ENCODE measurements at regions not wholly inside any gene's neighbourhood (a gene's known extent, or its start where the extent isn't known, plus 50 kb on each side); places are given as distances from the start of the nearest gene placed in this dataset.

- DNase-seq: no peak
Observed at GRCh38 chr3:117531078-117531767, 821.6 kb downstream of the TUSC7 start.

DNA sequence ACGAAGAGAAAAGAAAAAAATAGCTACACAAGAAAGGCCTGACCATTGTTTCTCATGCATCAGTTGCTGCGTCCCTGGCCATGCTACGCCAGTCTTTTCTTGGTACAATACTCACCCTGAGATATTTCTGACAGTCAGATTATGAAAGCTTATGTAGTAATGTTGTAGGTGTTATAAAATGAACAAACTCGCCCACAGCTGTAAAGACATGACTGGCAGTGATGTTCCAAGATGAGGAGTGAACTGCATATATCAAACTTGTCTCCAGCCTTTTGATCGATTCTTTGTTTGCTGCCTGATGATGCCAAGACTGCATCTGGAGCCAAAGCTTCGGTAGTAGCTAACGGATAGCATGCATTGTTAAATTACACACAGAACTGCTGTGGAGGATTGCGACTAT, 822.7 kb downstream of the TUSC7 start:
- DNase-seq: no peak

- no peak for DNase-seq
Observed at GRCh38 chr3:117534138-117534537, 824.6 kb downstream of the TUSC7 start.

GRCh38 chr3:117536006-117536405, 826.4 kb downstream of the TUSC7 start:
- no peak for DNase-seq

DNA sequence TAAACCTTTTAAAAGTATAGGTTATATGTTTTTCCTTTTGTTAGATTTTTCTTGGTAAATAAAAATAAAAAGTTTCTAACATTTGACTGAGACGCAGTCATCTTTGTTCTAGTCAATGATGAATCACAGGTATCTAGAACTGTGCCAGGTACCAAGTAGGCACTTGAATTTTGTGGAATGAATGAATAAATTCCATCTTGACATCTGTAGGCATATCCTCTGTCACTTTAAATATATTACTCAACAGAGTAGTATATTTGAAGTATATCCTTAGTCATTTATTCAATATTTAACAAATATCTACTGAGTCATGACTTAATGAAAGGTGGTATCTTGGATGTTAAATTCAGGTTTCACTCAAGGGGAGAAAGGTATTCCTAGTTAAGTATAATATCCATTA, 828.4 kb downstream of the TUSC7 start:
- no peak for DNase-seq

- no peak for DNase-seq
Observed at GRCh38 chr3:117539729-117540128, 830.1 kb downstream of the TUSC7 start.

GRCh38 chr3:117540597-117540996, 831.0 kb downstream of the TUSC7 start:
- DNase-seq: no peak

- no peak for DNase-seq
Observed at GRCh38 chr3:117541721-117542120, 832.1 kb downstream of the TUSC7 start.

GRCh38 chr3:117543521-117543920, 833.9 kb downstream of the TUSC7 start:
- DNase-seq: no peak

DNA sequence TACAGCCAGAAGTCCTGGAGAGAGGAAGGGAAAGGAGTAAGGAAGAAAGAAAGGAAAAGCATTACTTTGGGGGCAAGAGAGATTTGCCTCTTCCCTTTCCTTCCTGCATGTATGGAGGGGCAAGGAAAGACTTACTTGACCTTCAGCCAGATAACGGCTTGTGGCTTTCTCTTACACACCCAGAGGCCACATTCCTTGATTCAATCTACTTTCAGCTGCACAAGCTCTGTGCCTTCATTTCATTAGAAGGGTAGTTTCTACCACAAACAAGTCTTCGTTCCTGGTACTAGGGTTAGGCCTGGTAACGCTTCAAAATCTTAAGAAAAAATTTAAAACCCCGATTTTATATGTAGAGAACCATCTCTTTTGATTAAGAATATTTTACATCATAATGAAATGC, 835.9 kb downstream of the TUSC7 start:
- DNase-seq: no peak

GRCh38 chr3:117547956-117548550, 838.5 kb downstream of the TUSC7 start:
- no peak for DNase-seq

DNA sequence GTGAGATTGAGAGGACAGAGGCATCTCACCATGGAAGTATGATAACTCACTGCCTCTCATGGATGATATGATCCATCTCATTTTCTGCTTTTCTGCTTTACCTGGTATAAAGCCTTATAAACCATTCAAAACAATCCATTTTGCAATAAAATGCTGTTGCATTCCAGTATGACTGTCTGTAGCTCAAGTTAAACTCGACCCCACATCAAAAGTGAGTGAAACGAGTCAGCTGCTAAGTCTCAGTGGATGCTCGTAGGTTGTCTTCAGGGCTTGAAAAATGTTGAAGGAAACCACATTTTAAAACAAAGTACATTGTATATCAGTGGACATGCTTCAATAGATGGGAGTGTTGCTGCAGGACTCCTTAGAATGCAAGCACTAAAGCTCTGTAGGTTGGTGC, 839.0 kb downstream of the TUSC7 start:
- no peak for DNase-seq

DNA sequence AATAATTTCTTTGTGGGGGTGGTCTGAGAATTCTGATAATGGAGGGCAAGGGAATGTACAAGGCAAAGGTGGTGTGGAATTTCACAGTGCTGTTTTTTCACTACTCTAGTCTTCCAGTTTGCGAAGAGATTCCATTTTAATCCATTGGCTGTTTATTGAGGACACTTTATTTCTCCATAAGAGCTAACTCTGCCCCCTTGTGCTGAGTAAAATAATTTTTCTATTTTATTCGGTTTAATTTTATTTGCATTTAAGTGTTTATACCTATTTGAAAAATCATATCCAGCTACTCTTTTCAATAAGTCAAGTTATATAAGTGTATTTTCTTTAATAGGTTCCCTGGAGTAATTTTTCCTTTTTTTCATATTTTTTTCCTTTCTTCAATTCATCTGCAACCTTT, 840.1 kb downstream of the TUSC7 start:
- DNase-seq: no peak

DNA sequence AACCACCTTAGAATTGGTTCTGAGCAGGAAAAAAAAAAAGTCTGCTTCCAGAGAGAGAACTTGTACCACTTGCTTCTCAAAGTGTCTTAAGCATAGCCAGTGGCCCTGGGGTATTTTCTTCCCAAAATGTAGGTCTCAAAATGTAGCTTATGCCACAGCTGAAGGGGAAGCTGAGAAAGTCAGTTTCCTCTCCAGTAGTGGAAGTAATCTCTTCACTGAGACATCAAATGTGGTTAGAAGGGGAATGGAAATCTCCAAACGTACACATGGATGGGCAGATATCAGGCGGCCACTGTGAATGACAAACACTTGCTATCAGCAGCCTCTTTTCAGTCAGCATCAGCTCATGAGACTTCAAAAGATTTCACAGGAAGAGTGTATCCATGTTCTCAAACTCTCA, 841.2 kb downstream of the TUSC7 start:
- DNase-seq: no peak

- DNase-seq: no peak
Observed at GRCh38 chr3:117553461-117553860, 843.9 kb downstream of the TUSC7 start.

GRCh38 chr3:117556646-117557407, 847.2 kb downstream of the TUSC7 start:
- no peak for DNase-seq

DNA sequence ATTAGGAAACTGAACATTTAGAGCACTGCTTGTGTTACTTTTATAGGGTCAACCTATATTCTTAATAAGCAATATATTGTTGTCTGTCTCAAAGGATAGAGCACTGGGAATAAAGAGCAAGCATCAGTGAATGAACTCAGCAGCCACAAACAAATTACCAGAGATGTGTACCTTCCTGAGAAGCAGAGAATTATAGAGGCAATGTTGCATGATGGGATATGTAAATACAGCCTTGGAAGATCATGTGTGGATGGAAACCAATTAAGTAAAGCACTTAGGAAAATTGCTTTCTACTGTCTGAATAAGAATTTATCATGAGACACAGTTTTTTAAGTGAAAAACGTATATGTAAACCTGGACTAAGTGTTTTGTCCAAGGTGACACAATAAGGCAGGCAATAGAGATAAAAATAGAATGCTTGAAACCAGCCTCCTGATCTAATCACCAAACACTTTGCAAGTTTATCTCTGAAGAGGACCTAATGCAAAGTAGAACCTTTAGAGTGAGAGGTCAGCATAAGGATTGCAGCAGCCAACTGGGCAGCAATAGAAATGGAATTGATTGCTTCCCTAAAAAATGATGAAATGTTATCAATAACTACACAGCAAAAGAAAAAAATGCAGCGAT, 848.0 kb downstream of the TUSC7 start:
- no peak for DNase-seq

- DNase-seq: no peak
Observed at GRCh38 chr3:117558681-117559080, 849.1 kb downstream of the TUSC7 start.

- DNase-seq: no peak
Observed at GRCh38 chr3:117562000-117562399, 852.4 kb downstream of the TUSC7 start.

DNA sequence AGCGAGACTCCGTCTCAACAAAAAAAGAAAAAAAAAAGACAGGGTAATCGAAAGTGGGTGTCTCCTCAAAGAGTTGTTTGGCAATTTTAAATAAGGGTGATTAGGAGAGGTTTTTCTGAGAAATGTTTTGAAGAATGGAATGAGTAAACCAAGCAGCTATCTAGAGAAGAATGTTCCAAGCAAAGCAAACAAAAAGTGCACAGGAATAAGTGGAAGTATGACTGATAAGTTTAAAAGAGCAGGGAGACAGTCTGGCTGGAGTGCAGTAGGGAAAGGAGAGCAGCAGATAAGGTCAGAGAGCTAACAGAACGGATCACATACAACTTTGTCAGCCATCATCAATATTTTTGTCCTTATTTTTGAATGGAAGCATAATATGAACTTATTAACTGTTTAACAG, 853.5 kb downstream of the TUSC7 start:
- no peak for DNase-seq

GRCh38 chr3:117565777-117566176, 856.2 kb downstream of the TUSC7 start:
- DNase-seq: no peak

- DNase-seq: no peak
Observed at GRCh38 chr3:117566926-117567325, 857.3 kb downstream of the TUSC7 start.

GRCh38 chr3:117567382-117567781, 857.8 kb downstream of the TUSC7 start:
- no peak for DNase-seq

Measured in occipital lobe (tissue), 1 donor.